Keratinocyte (primary cell): ENCODE measurements at regions not wholly inside any gene's neighbourhood (a gene's known extent, or its start where the extent isn't known, plus 50 kb on each side); places are given as distances from the start of the nearest gene placed in this dataset.

ENCODE experiments used
- CTCF ChIP-seq, 3 experiments: IDR thresholded peaks in 1 of 3; conservative IDR thresholded peaks in 1 of 3; optimal IDR thresholded peaks in 1 of 3; 2 replicates in 2 of 3; 3 replicates in 1 of 3; pipeline versions ENCODE3 to v1.5.1; 2011; ENCODE audit warnings: low read length in 3 of 3, mild to moderate bottlenecking in 3 of 3, moderate library complexity in 2 of 3, control low read depth in 1 of 3, inconsistent platforms in 1 of 3; ENCODE audit not compliant: insufficient read depth in 2 of 3; ENCODE audit errors: extremely low read depth in 1 of 3
- EZH2 ChIP-seq: IDR thresholded peaks from one replicate; pipeline ENCODE4 v1.6.1; 2012; ENCODE audit warnings: inconsistent platforms, mild to moderate bottlenecking, low read length, moderate library complexity

GRCh38 chr14:105855893-105856675 is 329.7 kb downstream of the TMEM121 start:
- TF ChIP-seq CTCF (optimal IDR thresholded peaks at IDR 0.05 in 1 of 3, IDR thresholded peaks at IDR 0.05 in 1 of 3, conservative IDR thresholded peaks at IDR 0.05 in 1 of 3; ENCODE audit: extremely low read depth in 1 of 3, insufficient read depth in 2 of 3, low read length in 3 of 3), result no peak
- no peak for TF ChIP-seq EZH2
